H1 (cell line): ENCODE measurements at regions not wholly inside any gene's neighbourhood (a gene's known extent, or its start where the extent isn't known, plus 50 kb on each side); places are given as distances from the start of the nearest gene placed in this dataset.

ENCODE experiments used
- CTCF ChIA-PET: fragments of 300-600 bp; sonication (Branson Sonifier 250); formaldehyde crosslinking; loops from one replicate; lab custom pipeline; 2021; ENCODE audit not compliant: partially characterized antibody; lab: Charles Lee
- POLR2A ChIA-PET: fragments of 300-600 bp; sonication (Branson Sonifier 250); formaldehyde crosslinking; loops from one replicate; lab custom pipeline; 2021; ENCODE audit warnings: inconsistent platforms; ENCODE audit not compliant: partially characterized antibody; lab: Charles Lee
- DNase-seq, 2 experiments: peaks; one replicate each; pipeline versions ENCODE4 v3.0.0 to v3.0.0-alpha.2; 2010 to 2022; ENCODE audit warnings: low spot score in 2 of 2, low read depth in 1 of 2, mixed read lengths in 1 of 2
- FAIRE-seq: peaks from 2 replicates; lab custom pipeline; 2011; peaks lifted over from hg19 to GRCh38; lab: Jason Lieb, UNC
- H2AFZ ChIP-seq: 2 replicates; pipeline ENCODE4 v1.8.1; 2012; ENCODE audit warnings: low read length, inconsistent platforms
- H2AK5ac ChIP-seq: 2 replicates; pipeline ENCODE4 v1.6.1; 2013; ENCODE audit warnings: low read depth, low read length
- H2BK120ac ChIP-seq: replicated peaks from 2 replicates; pipeline ENCODE3; 2013; ENCODE audit warnings: low read depth, low read length, inconsistent platforms
- H2BK12ac ChIP-seq: 2 replicates; pipeline ENCODE4 v1.6.1; 2013; ENCODE audit warnings: low read depth, low read length
- H2BK15ac ChIP-seq: 2 replicates; pipeline ENCODE4 v1.6.1; 2013; ENCODE audit warnings: low read length
- H2BK20ac ChIP-seq: 2 replicates; pipeline ENCODE4 v1.6.1; 2013; ENCODE audit warnings: low read length
- H2BK5ac ChIP-seq: 2 replicates; pipeline ENCODE4 v1.6.1; 2013; ENCODE audit warnings: low read depth, low read length
- H3K14ac ChIP-seq: 2 replicates; pipeline ENCODE4 v1.6.1; 2013; ENCODE audit warnings: inconsistent platforms; ENCODE audit not compliant: insufficient read length
- H3K18ac ChIP-seq: 2 replicates; pipeline ENCODE4 v1.6.1; 2013; ENCODE audit warnings: low read length; ENCODE audit errors: extremely low read depth
- H3K23ac ChIP-seq: 2 replicates; pipeline ENCODE4 v1.6.1; 2013; ENCODE audit warnings: inconsistent platforms; ENCODE audit not compliant: insufficient read length
- H3K23me2 ChIP-seq: 2 replicates; pipeline ENCODE4 v1.6.1; 2013; ENCODE audit warnings: low read depth, low read length
- H3K27ac ChIP-seq: 2 replicates; pipeline ENCODE4 v1.6.1; 2011; ENCODE audit warnings: low read depth, low read length, inconsistent platforms
- H3K27me3 ChIP-seq, 4 experiments: replicated peaks in 1 of 4; 1 replicate in 1 of 4; 2 replicates in 3 of 4; pipeline versions ENCODE4 v1.6.1 to v1.8.1; 2011 to 2013; ENCODE audit warnings: low read length in 3 of 4, mild to moderate bottlenecking in 3 of 4, inconsistent platforms in 2 of 4, mixed read lengths in 2 of 4, moderate library complexity in 1 of 4; ENCODE audit not compliant: control insufficient read depth in 3 of 4, insufficient read depth in 3 of 4; ENCODE audit errors: extremely low read depth in 1 of 4
- H3K36me3 ChIP-seq, 4 experiments: 2 replicates each; pipeline versions ENCODE4 v1.6.1 to v1.8.1; 2011 to 2013; ENCODE audit warnings: mild to moderate bottlenecking in 4 of 4, low read length in 3 of 4, moderate library complexity in 2 of 4, control low read depth in 1 of 4, inconsistent platforms in 1 of 4; ENCODE audit not compliant: insufficient read depth in 4 of 4, control insufficient read depth in 2 of 4
- H3K4ac ChIP-seq: replicated peaks from 2 replicates; pipeline ENCODE3; 2013; ENCODE audit warnings: low read length, low read depth, mixed read lengths, inconsistent platforms; ENCODE audit not compliant: insufficient read length
- H3K4me1 ChIP-seq, 4 experiments: replicated peaks in 1 of 4; 1 replicate in 1 of 4; 2 replicates in 3 of 4; pipeline versions ENCODE4 v1.6.1 to v1.8.1; 2011 to 2013; ENCODE audit warnings: low read length in 3 of 4, inconsistent platforms in 2 of 4, mixed read lengths in 1 of 4; ENCODE audit not compliant: insufficient read depth in 4 of 4, control insufficient read depth in 3 of 4
- H3K4me2 ChIP-seq, 2 experiments: 2 replicates each; pipeline versions ENCODE4 v1.6.1 to v1.8.1; 2011 to 2013; ENCODE audit warnings: low read depth in 2 of 2, low read length in 2 of 2, control low read depth in 1 of 2, inconsistent platforms in 1 of 2, mild to moderate bottlenecking in 1 of 2; ENCODE audit not compliant: insufficient read depth in 1 of 2
- H3K4me3 ChIP-seq, 4 experiments: fragments of 200-600, 300-600 bp in 1 of 4; sonication (generic), shearing (Covaris generic), sonication (Bioruptor Twin) in 1 of 4; 2 replicates each; pipeline versions ENCODE4 v1.5.1 to v1.8.1; 2011 to 2016; ENCODE audit warnings: low read length in 4 of 4, low read depth in 3 of 4, control low read depth in 2 of 4, inconsistent platforms in 2 of 4, mild to moderate bottlenecking in 2 of 4, mixed read lengths in 1 of 4, moderate library complexity in 1 of 4; ENCODE audit not compliant: insufficient read depth in 2 of 4; ENCODE audit errors: extremely low read depth in 1 of 4
- H3K56ac ChIP-seq: replicated peaks from 2 replicates; pipeline ENCODE3; 2013; ENCODE audit warnings: low read depth, mild to moderate bottlenecking, mixed read lengths, low read length, inconsistent platforms; ENCODE audit not compliant: insufficient read length
- H3K79me1 ChIP-seq: 2 replicates; pipeline ENCODE4 v1.6.1; 2013; ENCODE audit warnings: low read depth, low read length, control low read depth
- H3K79me2 ChIP-seq, 2 experiments: 2 replicates each; pipeline versions ENCODE4 v1.6.1 to v1.8.1; 2012 to 2013; ENCODE audit warnings: low read length in 2 of 2, mild to moderate bottlenecking in 2 of 2, inconsistent platforms in 1 of 2; ENCODE audit not compliant: insufficient read depth in 2 of 2, control insufficient read depth in 1 of 2
- H3K9ac ChIP-seq, 4 experiments: replicated peaks in 1 of 4; 1 replicate in 1 of 4; 2 replicates in 3 of 4; pipeline versions ENCODE4 v1.6.1 to v1.8.1; 2011 to 2013; ENCODE audit warnings: low read depth in 3 of 4, low read length in 3 of 4, control low read depth in 2 of 4, mild to moderate bottlenecking in 2 of 4, moderate library complexity in 2 of 4, inconsistent platforms in 1 of 4; ENCODE audit errors: extremely low read depth in 1 of 4
- H3K9me3 ChIP-seq, 2 experiments: 2 replicates each; pipeline versions ENCODE4 v1.6.1 to v1.8.1; 2012 to 2013; ENCODE audit warnings: mild to moderate bottlenecking in 2 of 2, moderate library complexity in 2 of 2, control low read depth in 1 of 2, inconsistent platforms in 1 of 2, low read depth in 1 of 2, low read length in 1 of 2, mixed read lengths in 1 of 2; ENCODE audit not compliant: insufficient read depth in 2 of 2
- H4K20me1 ChIP-seq, 2 experiments: replicated peaks in 1 of 2; 2 replicates each; pipeline versions ENCODE3 to v1.8.1; 2011 to 2013; ENCODE audit warnings: inconsistent platforms in 2 of 2, low read length in 2 of 2, mild to moderate bottlenecking in 1 of 2; ENCODE audit not compliant: insufficient read depth in 2 of 2, control insufficient read depth in 1 of 2
- H4K5ac ChIP-seq: 2 replicates; pipeline ENCODE4 v1.6.1; 2013; ENCODE audit warnings: low read length, low read depth, mixed read lengths, inconsistent platforms; ENCODE audit not compliant: insufficient read length
- H4K8ac ChIP-seq: 2 replicates; pipeline ENCODE4 v1.8.0; 2013; ENCODE audit warnings: mild to moderate bottlenecking, moderate library complexity, low read length, inconsistent platforms; ENCODE audit not compliant: insufficient read depth; ENCODE audit errors: extremely low read depth
- H4K91ac ChIP-seq: replicated peaks from 2 replicates; pipeline ENCODE3; 2013; ENCODE audit warnings: low read length, mixed read lengths, inconsistent platforms; ENCODE audit not compliant: insufficient read length
- CHD2 ChIP-seq: IDR thresholded peaks from 2 replicates; pipeline ENCODE4 v1.6.1; 2012; ENCODE audit warnings: low read length, improper control_type of control experiment
- CREB1 ChIP-seq: IDR thresholded peaks from 2 replicates; pipeline ENCODE4 v1.6.1; 2012; ENCODE audit warnings: inconsistent platforms
- KDM5A ChIP-seq: fragments of 200-600 bp; IDR thresholded peaks from 2 replicates; pipeline ENCODE4 v1.7.1; 2012; ENCODE audit warnings: mild to moderate bottlenecking, low read length, inconsistent platforms, mixed read lengths
- POLR2A ChIP-seq, 2 experiments: IDR thresholded peaks; 1 replicate in 1 of 2; 2 replicates in 1 of 2; pipeline ENCODE4 v1.6.1; 2011; ENCODE audit warnings: low read depth in 2 of 2, low read length in 2 of 2, mild to moderate bottlenecking in 2 of 2; ENCODE audit errors: control extremely low read depth in 1 of 2
- POU5F1 ChIP-seq: IDR thresholded peaks from 2 replicates; pipeline ENCODE4 v1.6.1; 2011; ENCODE audit warnings: low read depth, mild to moderate bottlenecking, low read length, moderate library complexity
- RXRA ChIP-seq: IDR thresholded peaks from 2 replicates; pipeline ENCODE4 v1.6.1; 2011; ENCODE audit warnings: low read depth, mild to moderate bottlenecking, low read length, moderate library complexity; ENCODE audit not compliant: insufficient read depth
- TAF1 ChIP-seq: IDR thresholded peaks from 2 replicates; pipeline ENCODE4 v1.6.1; 2011; ENCODE audit warnings: mild to moderate bottlenecking, low read depth, low read length
- WGBS, 2 experiments: shearing (Covaris generic) in 1 of 2; methylation state at CpG; one replicate each; pipeline versions ENCODE4 v1.1.6 to v1.1.7; 2013 to 2015; ENCODE audit warnings: low lambda C conversion rate in 2 of 2, mixed read lengths in 2 of 2, inconsistent platforms in 1 of 2, low coverage in 1 of 2, missing lambda C conversion rate in 1 of 2; ENCODE audit not compliant: insufficient replicate concordance in 2 of 2, insufficient coverage in 1 of 2, insufficient read length in 1 of 2; ENCODE audit errors: extremely low coverage in 1 of 2, missing lambda C conversion rate in 1 of 2; 5-methylcytosine and 5-hydroxymethylcytosine counted together

DNA sequence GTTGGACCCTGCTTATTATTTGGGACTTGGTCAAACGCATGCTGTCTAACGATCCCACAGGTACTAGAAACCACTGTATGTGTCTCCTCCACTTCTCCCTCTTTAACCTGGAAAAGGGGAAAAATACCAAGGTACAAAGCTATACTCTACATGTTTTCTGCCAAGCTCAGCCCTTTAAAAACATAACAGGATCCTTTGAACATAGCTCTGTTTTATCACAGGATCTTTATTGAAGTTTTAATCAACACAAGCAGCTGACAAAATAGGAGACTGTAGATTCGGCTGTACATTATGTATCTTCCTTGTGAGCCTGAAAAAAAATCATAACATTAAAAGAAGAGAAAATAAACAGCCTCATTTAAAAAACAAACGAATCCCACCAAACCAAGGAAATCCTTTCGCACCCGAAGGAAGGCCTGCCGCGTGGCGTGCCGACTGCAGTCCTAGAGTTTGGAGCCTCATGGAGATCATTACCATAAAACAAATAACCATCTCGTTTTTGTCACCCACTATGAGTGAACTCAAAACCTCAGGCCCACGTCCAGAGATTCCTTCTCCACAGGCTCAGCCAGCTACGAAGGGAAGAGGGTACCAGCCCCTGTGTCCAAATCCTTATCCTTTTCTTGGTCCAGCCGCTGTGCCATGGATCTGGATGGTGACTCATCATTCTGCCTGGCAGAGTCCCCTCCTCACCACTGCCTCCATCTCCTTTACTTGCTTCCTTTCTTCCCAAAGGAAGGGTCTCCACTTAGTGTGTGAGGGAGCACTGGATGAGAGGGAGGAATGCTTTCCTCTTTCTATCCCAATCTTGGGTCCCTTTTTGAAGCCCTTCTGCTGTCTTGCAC is 651.1 kb downstream of the CCDC171 start:
- DNase-seq (no peak), FAIRE-seq (no peak)
- Histone ChIP-seq H2BK20ac (no peak overlapping the region), H4K5ac (no peak overlapping the region), H3K27ac (no peak overlapping the region), H3K18ac (no peak overlapping the region), H2BK12ac (no peak overlapping the region), H4K91ac (no peak overlapping the region), H3K9me3 (no peaks in the 10 kb centered on the region), H3K9ac (no peak overlapping the region), H3K4ac (no peak overlapping the region), H3K4me1 (0 out of 7 replicates have a peak, but pooled peaks cover 0 to 2% (median 0%) of the 10 kb centered on the region in 4 experiments), H3K36me3 (no peaks in the 10 kb centered on the region), H3K56ac (no peak overlapping the region), H3K79me1 (no peaks in the 10 kb centered on the region), H3K4me2 (no peak overlapping the region), H2BK15ac (no peak overlapping the region), H3K14ac (no peak overlapping the region), H4K20me1 (no peaks in the 10 kb centered on the region), H3K27me3 (no peaks in the 10 kb centered on the region), H3K4me3 (no peak overlapping the region), H3K23ac (no peak overlapping the region), H3K23me2 (no peaks in the 10 kb centered on the region), H2BK5ac (no peak overlapping the region), H2AK5ac (no peak overlapping the region), H4K8ac (no peak overlapping the region), H3K79me2 (no peaks in the 10 kb centered on the region)
- CTCF ChIA-PET = interaction anchor here (0.8 to 1.7 kb wide), 5 partner anchors 10 to 550 kb away, joined by 3 to 8 read pairs (median 4); no protein-coding TSS in a partner anchor
- POLR2A ChIA-PET = no interaction called here
- 86% methylated on average over 14 of the region's 14 CpGs; no CpG with 5 or more reads in 1 of the 2 experiments for WGBS, 2 experiments
- TF ChIP-seq TAF1 (no peak), POU5F1 (no peak), CHD2 (no peak), CREB1 (no peak), POLR2A (IDR thresholded peaks at IDR 0.05; ENCODE audit: control extremely low read depth in 1 of 2, low read depth in 2 of 2, low read length in 2 of 2) (no peak), RXRA (no peak), KDM5A (no peak)
- TF ChIP-seq, all 59 proteins: peak for 0
- H2AFZ ChIP-seq = no peak overlapping the region
- no peak overlapping the region for H2BK120ac ChIP-seq
